SH-SY5Y (cell line): ENCODE measurements at regions not wholly inside any gene's neighbourhood (a gene's known extent, or its start where the extent isn't known, plus 50 kb on each side); places are given as distances from the start of the nearest gene placed in this dataset.

ENCODE experiments used
- GATA2 ChIP-seq: IDR thresholded peaks from 2 replicates; pipeline ENCODE4 v1.6.1; 2011; ENCODE audit warnings: mild to moderate bottlenecking, low read depth, low read length
- GATA3 ChIP-seq: IDR thresholded peaks from 2 replicates; pipeline ENCODE4 v1.6.1; 2011; ENCODE audit warnings: low read depth, mild to moderate bottlenecking, low read length, moderate library complexity

DNA sequence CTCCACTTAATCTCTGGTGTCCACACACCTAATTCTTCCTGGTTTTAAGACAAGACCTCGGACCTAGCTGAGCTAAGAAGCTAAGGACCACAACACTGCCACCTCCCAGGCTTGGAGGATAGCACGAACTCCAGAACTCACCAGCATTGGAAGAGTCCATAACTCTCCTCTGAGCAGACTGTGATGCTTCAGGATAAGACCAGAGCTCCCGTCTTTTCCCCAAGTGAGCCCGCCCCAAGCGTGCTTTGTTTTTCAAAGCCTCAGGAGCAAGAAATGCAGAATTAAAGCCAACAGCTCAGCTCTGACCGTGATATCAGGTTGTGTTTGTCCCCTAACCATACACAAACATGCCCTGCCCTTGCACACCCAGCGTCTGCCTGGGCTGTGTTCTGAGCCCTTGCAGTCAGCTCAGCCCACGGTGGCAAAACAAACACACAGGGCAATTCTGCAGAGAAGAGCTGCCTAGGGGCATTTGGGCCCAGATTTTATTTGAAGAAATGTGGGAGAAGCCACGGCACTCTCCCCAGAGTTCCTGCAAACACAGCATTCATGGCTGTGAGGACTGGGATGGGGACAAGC is 145.4 kb downstream of the WDR11 start:
- no peak for TF ChIP-seq GATA3
- no peak for TF ChIP-seq GATA2
